HepG2 (cell line): ENCODE measurements at regions not wholly inside any gene's neighbourhood (a gene's known extent, or its start where the extent isn't known, plus 50 kb on each side); places are given as distances from the start of the nearest gene placed in this dataset.
A peak's percentile ranks its signal among the peaks of the same experiment; 100 is the strongest.

Source experiments
- ARID5B ChIP-seq: IDR thresholded peaks from 2 replicates; pipeline ENCODE4 v1.4.0; 2020; ENCODE audit warnings: mild to moderate bottlenecking, missing genetic modification reagents
- ARNT2 ChIP-seq: sonication (generic); formaldehyde crosslinking; IDR thresholded peaks from 2 replicates; pipeline ENCODE4 v1.8.0; 2022; ENCODE audit warnings: mild to moderate bottlenecking, low read depth, missing genetic modification reagents, moderate library complexity
- CBFB ChIP-seq: sonication (generic); formaldehyde crosslinking; IDR thresholded peaks from 2 replicates; pipeline ENCODE4 v1.4.0; 2020; ENCODE audit warnings: missing genetic modification reagents
- CENPT ChIP-seq: sonication (generic); formaldehyde crosslinking; IDR thresholded peaks from 2 replicates; pipeline ENCODE4 v1.8.0; 2022; ENCODE audit warnings: low read depth, mild to moderate bottlenecking, moderate library complexity, missing genetic modification reagents
- DMTF1 ChIP-seq: sonication (generic); formaldehyde crosslinking; IDR thresholded peaks from 2 replicates; pipeline ENCODE4 v1.4.0; 2020; ENCODE audit warnings: mild to moderate bottlenecking, missing genetic modification reagents
- ESRRA ChIP-seq: sonication (generic); formaldehyde crosslinking; IDR thresholded peaks from 2 replicates; pipeline ENCODE4 v1.5.1; 2020; ENCODE audit warnings: mild to moderate bottlenecking, low read depth, missing genetic modification reagents
- EZH2 ChIP-seq: conservative IDR thresholded peaks from 2 replicates; pipeline ENCODE4 v1.6.1; 2012; ENCODE audit warnings: mild to moderate bottlenecking, low read depth, low read length, moderate library complexity
- GABPA ChIP-seq, 2 experiments: IDR thresholded peaks; 2 replicates each; pipeline ENCODE4 v1.6.1; 2011 to 2016; ENCODE audit warnings: low read depth in 2 of 2, low read length in 1 of 2, missing biosample characterization in 1 of 2, missing genetic modification characterization in 1 of 2
- GATAD1 ChIP-seq: IDR thresholded peaks from 2 replicates; pipeline ENCODE4 v1.6.1; 2016; ENCODE audit warnings: missing genetic modification reagents, missing compliant biosample characterization
- HMG20A ChIP-seq: IDR thresholded peaks from 2 replicates; pipeline ENCODE4 v1.6.1; 2016; ENCODE audit warnings: borderline replicate concordance
- HNF4A ChIP-seq: sonication (generic); formaldehyde crosslinking; IDR thresholded peaks from 2 replicates; pipeline ENCODE4 v1.4.0; 2020; ENCODE audit warnings: missing genetic modification reagents
- KAT8 ChIP-seq: IDR thresholded peaks from 2 replicates; pipeline ENCODE4 v1.6.1; 2016; ENCODE audit warnings: missing genetic modification reagents, missing compliant biosample characterization
- NFE2L1 ChIP-seq: sonication (generic); formaldehyde crosslinking; IDR thresholded peaks from 2 replicates; pipeline ENCODE4 v1.4.0; 2020; ENCODE audit warnings: missing genetic modification reagents, mild to moderate bottlenecking, borderline replicate concordance
- NRL ChIP-seq: sonication (generic); formaldehyde crosslinking; IDR thresholded peaks from 2 replicates; pipeline ENCODE4 v1.5.0; 2020; ENCODE audit warnings: missing genetic modification reagents, mild to moderate bottlenecking, moderate library complexity, borderline replicate concordance
- RCOR2 ChIP-seq: IDR thresholded peaks from 2 replicates; pipeline ENCODE4 v1.6.1; 2016; ENCODE audit warnings: missing biosample characterization, missing genetic modification reagents
- SMAD1 ChIP-seq: sonication (generic); formaldehyde crosslinking; IDR thresholded peaks from 2 replicates; pipeline ENCODE4 v1.4.0; 2020; ENCODE audit warnings: missing genetic modification reagents, low read depth, mild to moderate bottlenecking, borderline replicate concordance
- TRIM22 ChIP-seq: fragments of 450-650 bp; IDR thresholded peaks from 2 replicates; pipeline ENCODE4 v1.6.1; 2017
- ZFP41 ChIP-seq: sonication (generic); formaldehyde crosslinking; IDR thresholded peaks from 2 replicates; pipeline ENCODE4 v1.4.0; 2020; ENCODE audit warnings: mild to moderate bottlenecking, missing genetic modification reagents, borderline replicate concordance
- ZNF34 ChIP-seq: sonication (generic); formaldehyde crosslinking; IDR thresholded peaks from 2 replicates; pipeline ENCODE4 v1.4.0; 2020; ENCODE audit warnings: mild to moderate bottlenecking, missing genetic modification reagents, borderline replicate concordance
- ZNF629 ChIP-seq: sonication (generic); formaldehyde crosslinking; conservative IDR thresholded peaks from 2 replicates; pipeline ENCODE4 v1.5.0; 2020; ENCODE audit warnings: missing genetic modification reagents
- ZNF724P ChIP-seq: sonication (generic); formaldehyde crosslinking; IDR thresholded peaks from 2 replicates; pipeline ENCODE4 v1.8.0; 2022; ENCODE audit warnings: missing genetic modification reagents, borderline replicate concordance
- TF ChIP-seq, protein P1 (sequence below): sonication (generic); formaldehyde crosslinking; IDR thresholded peaks from 2 replicates; pipeline ENCODE4 v1.5.0; 2020; ENCODE audit warnings: missing genetic modification reagents, mild to moderate bottlenecking, borderline replicate concordance

DNA sequence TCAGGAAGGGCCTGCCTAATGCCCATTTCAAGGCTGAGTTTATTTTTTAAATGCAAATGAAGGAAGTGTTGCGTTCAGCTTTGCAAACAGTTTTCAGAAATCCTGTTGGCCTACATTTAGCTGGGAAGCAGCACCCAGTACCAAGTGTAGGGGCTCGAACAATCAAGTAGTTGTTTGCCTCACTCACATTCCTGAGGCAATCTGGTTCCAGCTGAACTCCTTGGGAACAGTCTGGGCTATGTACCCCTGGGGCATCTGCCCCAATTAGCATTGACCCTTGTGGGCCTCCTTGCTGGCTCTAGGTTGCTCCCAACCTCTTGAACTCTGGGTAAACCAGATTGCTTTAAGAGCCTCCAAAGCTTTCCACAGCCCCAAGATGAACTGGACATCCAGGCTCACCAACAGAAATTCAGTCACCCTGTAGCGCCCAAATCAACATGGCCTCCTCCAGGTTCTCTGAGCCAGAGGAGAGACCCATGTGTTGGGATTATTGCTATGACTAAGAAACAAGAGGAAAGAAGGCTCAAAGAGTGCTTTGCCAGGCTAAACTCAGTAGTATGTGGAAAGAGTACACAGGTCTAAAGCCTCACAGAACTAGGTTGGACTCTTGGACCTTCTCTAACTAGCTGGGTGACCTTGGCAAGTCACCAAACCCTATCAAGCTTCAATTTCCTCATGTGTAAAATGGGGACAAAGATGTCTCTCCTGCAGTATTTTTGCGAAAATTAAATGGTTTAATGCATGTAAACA, 532.7 kb downstream of the SOX2 start (continued):
- TF ChIP-seq RCOR2 (CRISPR knock-in tag) (0 out of 2 replicates have a peak, but pooled peaks have one; percentile 48), DMTF1 (CRISPR knock-in tag) (no peak), ZFP41 (CRISPR knock-in tag) (no peak), GATAD1 (no peak), ESRRA (CRISPR knock-in tag) (peak; percentile 96), EZH2 (no peak), ARNT2 (no peak), HMG20A (CRISPR knock-in tag) (peak; percentile 30; the same call in 1 of the 2 replicates), SMAD1 (no peak), ARID5B (peak; percentile 83), GABPA (IDR thresholded peaks at IDR 0.05; ENCODE audit: low read depth, low read length) (no peak), GABPA (CRISPR knock-in tag; IDR thresholded peaks at IDR 0.05; ENCODE audit: low read depth) (0 out of 2 replicates have a peak, but pooled peaks have one; percentile 12), KAT8 (CRISPR knock-in tag) (0 out of 2 replicates have a peak, but pooled peaks have one; percentile 23), NRL (CRISPR knock-in tag) (no peak), TRIM22 (no peak), CENPT (no peak), ZNF724P (CRISPR knock-in tag) (no peak), ZNF34 (CRISPR knock-in tag) (no peak), HNF4A (CRISPR knock-in tag) (peak; percentile 92), ZNF629 (CRISPR knock-in tag) (peak; percentile 87), NFE2L1 (no peak), CBFB (CRISPR knock-in tag) (no peak)
- TF ChIP-seq, protein P1, sequence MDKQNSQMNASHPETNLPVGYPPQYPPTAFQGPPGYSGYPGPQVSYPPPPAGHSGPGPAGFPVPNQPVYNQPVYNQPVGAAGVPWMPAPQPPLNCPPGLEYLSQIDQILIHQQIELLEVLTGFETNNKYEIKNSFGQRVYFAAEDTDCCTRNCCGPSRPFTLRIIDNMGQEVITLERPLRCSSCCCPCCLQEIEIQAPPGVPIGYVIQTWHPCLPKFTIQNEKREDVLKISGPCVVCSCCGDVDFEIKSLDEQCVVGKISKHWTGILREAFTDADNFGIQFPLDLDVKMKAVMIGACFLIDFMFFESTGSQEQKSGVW (CRISPR knock-in tag) = no peak
